Left lung (tissue), 4 donors: ENCODE measurements at regions not wholly inside any gene's neighbourhood (a gene's known extent, or its start where the extent isn't known, plus 50 kb on each side); places are given as distances from the start of the nearest gene placed in this dataset.
"Not testable (repeated sequence)": the region's sequence is repeated elsewhere in the genome, so short reads cannot be mapped to it uniquely, and the experiment has no call there.

Experiments
- ATAC-seq: fragments of 200-7000 bp; cut with Tn5 transposase; one replicate; pipeline ENCODE4 v1.9.1; 2020; ENCODE audit warnings: moderate library complexity
- DNase-seq, 4 donors: peaks; one replicate each; pipeline ENCODE4 v3.0.0-alpha.2; 2013 to 2020
- H3K27ac ChIP-seq, 2 donors: fragments of 200-600 bp; sonication (generic) in 1 of 2; one replicate each; pipeline versions ENCODE4 v1.5.0 to v1.8.0; 2020 to 2021
- H3K27me3 ChIP-seq, 2 donors: fragments of 200-600 bp; sonication (generic) in 1 of 2; one replicate each; pipeline versions ENCODE4 v1.5.0 to v1.8.0; 2020 to 2021
- H3K36me3 ChIP-seq, 2 donors: fragments of 200-600 bp; sonication (generic) in 1 of 2; one replicate each; pipeline versions ENCODE4 v1.5.0 to v1.8.0; 2020 to 2021
- H3K4me1 ChIP-seq, 2 donors: fragments of 200-600 bp; one replicate each; pipeline ENCODE4 v1.8.0; 2021
- H3K4me3 ChIP-seq, 2 donors: fragments of 200-600 bp; sonication (generic) in 1 of 2; one replicate each; pipeline versions ENCODE4 v1.5.0 to v1.8.0; 2020 to 2021; ENCODE audit warnings: mild to moderate bottlenecking in 1 of 2
- H3K9me3 ChIP-seq, 2 donors: fragments of 200-600 bp; sonication (generic) in 1 of 2; one replicate each; pipeline versions ENCODE4 v1.5.0 to v1.8.0; 2020 to 2021
- CTCF ChIP-seq, 2 donors: fragments of 200-600 bp; sonication (generic) in 1 of 2; IDR thresholded peaks; one replicate each; pipeline versions ENCODE4 v1.5.0 to v1.8.0; 2021; ENCODE audit warnings: antibody characterized with exemption in 2 of 2
- intact Hi-C, 2 donors: fragments of 100-400 bp; cut with DNase I; formaldehyde crosslinking; loops; one replicate each; pipeline versions ENCODE4 v1.11.2 to v1.14.2; 2022
- donor health status: DM: no; HTN: yes; CAD: no.
- donor health status: DM: no; HTN: no; CAD: no.

- ATAC-seq (peak; percentile 73), DNase-seq (no peak)
- H3K4me3 ChIP-seq, result no peak overlapping the region
- H3K27me3 ChIP-seq, result no peaks in the 10 kb centered on the region
- no peak for TF ChIP-seq CTCF (IDR thresholded peaks at IDR 0.05)
- peaks cover 0 to 19% of the 10 kb centered on the region in 2 donors for H3K4me1 ChIP-seq
- intact Hi-C loops, result no loop called here
- H3K27ac ChIP-seq, result peak overlapping the region; percentile 42 to 71
- H3K36me3 ChIP-seq, result no peaks in the 10 kb centered on the region
- no peaks in the 10 kb centered on the region for H3K9me3 ChIP-seq
These were observed 324.9 kb upstream of the CITED2 start for GRCh38 chr6:139699335-139699734.

- DNase-seq (peak in 1 of 4 donors; percentile 63), ATAC-seq (peak; percentile 82)
- H3K36me3 ChIP-seq, result no peaks in the 10 kb centered on the region
- H3K4me3 ChIP-seq, result no peak overlapping the region
- H3K27ac ChIP-seq, result peak overlapping the region; percentile 54 to 71
- intact Hi-C loops, result no loop called here
- H3K9me3 ChIP-seq, result no peaks in the 10 kb centered on the region
- peaks cover 0 to 19% of the 10 kb centered on the region in 2 donors for H3K4me1 ChIP-seq
- no peak for TF ChIP-seq CTCF (IDR thresholded peaks at IDR 0.05)
- no peaks in the 10 kb centered on the region for H3K27me3 ChIP-seq
These were observed 324.2 kb upstream of the CITED2 start for GRCh38 chr6:139698526-139699176.

- H3K27me3 ChIP-seq, H3K4me3 ChIP-seq, H3K36me3 ChIP-seq, H3K9me3 ChIP-seq, intact Hi-C loops, H3K27ac ChIP-seq, ATAC-seq: not testable (repeated sequence)
- peaks cover 0 to 19% of the 10 kb centered on the region in 2 donors for H3K4me1 ChIP-seq
- DNase-seq, result peak in 1 of 4 donors; percentile 65
These were observed 323.4 kb upstream of the CITED2 start for GRCh38 chr6:139697856-139698255.

GRCh38 chr6:139696991-139697390 lies 322.5 kb upstream of the CITED2 start:
- intact Hi-C loops, result not testable (repeated sequence)

GRCh38 chr6:139695361-139695760 lies 320.9 kb upstream of the CITED2 start:
- Histone ChIP-seq H3K36me3 (no peaks in the 10 kb centered on the region), H3K4me3 (no peak overlapping the region), H3K9me3 (no peaks in the 10 kb centered on the region), H3K27me3 (no peaks in the 10 kb centered on the region), H3K4me1 (peaks cover 0 to 19% of the 10 kb centered on the region in 2 donors), H3K27ac (no peak overlapping the region)
- ATAC-seq, result no peak
- TF ChIP-seq CTCF (IDR thresholded peaks at IDR 0.05), result no peak
- intact Hi-C loops, result no loop called here
- no peak for DNase-seq

More at GRCh38 chr6:139696991-139697390, 322.5 kb upstream of the CITED2 start:
- not testable (repeated sequence) for ATAC-seq, H3K27ac ChIP-seq, H3K27me3 ChIP-seq, H3K9me3 ChIP-seq, H3K36me3 ChIP-seq, H3K4me3 ChIP-seq
- peak in 1 of 4 donors; percentile 20 for DNase-seq
- peaks cover 0 to 19% of the 10 kb centered on the region in 2 donors for H3K4me1 ChIP-seq

- H3K4me1 ChIP-seq, result peaks cover 0 to 11% of the 10 kb centered on the region in 2 donors
- H3K4me3 ChIP-seq, result no peak overlapping the region
- no peaks in the 10 kb centered on the region for H3K9me3 ChIP-seq
- DNase-seq (no peak), ATAC-seq (no peak)
- H3K27me3 ChIP-seq, result no peaks in the 10 kb centered on the region
- intact Hi-C loops, result no loop called here
- TF ChIP-seq CTCF (IDR thresholded peaks at IDR 0.05), result no peak
- H3K27ac ChIP-seq, result no peak overlapping the region
- no peaks in the 10 kb centered on the region for H3K36me3 ChIP-seq
These were observed 319.3 kb upstream of the CITED2 start for GRCh38 chr6:139693735-139694134.
